ENCODE measurements at regions not wholly inside any gene's neighbourhood (a gene's known extent, or its start where the extent isn't known, plus 50 kb on each side); places are given as distances from the start of the nearest gene placed in this dataset.

- TF ChIP-seq CTCF (IDR thresholded peaks at IDR 0.05), result no peak
- no peak for TF ChIP-seq POLR2A (IDR thresholded peaks at IDR 0.05)
Observed at GRCh38 chr4:146027761-146028160, 89.1 kb upstream of the ZNF827 start.
